ENCODE measurements at regions not wholly inside any gene's neighbourhood (a gene's known extent, or its start where the extent isn't known, plus 50 kb on each side); places are given as distances from the start of the nearest gene placed in this dataset.

DNA sequence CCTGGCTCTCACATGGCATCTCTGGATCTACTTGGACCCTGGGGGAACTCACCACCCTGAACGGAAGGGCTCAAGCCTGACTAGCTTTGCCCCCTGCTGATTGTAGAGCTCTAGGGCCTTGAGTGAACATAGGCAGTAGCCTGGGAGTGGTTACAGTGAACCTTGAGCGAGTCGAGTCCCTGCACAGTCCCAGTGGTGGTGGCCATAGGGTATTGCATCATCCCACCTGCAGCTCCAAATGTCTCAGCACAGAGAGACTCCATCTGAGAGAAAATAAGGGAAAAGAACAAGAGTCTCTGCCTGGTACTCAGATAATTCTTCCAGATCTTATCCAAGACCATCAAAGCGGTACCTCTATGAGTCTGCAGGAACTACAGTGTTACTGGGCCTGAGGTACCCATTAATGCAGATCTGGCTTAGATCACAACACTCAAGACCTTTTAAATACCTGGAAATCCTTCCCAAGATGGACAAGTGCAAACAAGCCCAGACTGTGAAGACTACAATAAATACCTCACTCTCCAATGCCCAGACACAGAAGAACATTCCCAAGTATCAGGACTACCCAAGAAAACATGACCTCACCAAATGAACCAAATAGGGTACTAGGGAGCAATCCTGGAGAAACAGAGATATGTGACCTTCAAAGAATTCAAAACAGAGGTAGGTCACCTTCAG lies 167.5 kb upstream of the TET2 start:
- DNase-seq = no peak
- Histone ChIP-seq H3K36me3 (no peaks in the 10 kb centered on the region), H3K4me1 (no peaks in the 10 kb centered on the region), H3K27me3 (replicated peaks in 1 of 7) (no peaks in the 10 kb centered on the region), H3K27ac (no peak overlapping the region), H3K9me3 (peaks cover 0 to 20% (median 9%) of the 10 kb centered on the region in 8 donors), H3K4me3 (no peak overlapping the region)
- intact Hi-C loops (cut with DNase I; ENCODE audit: low total_unique reads) = no loop called here
- WGBS, 5 donors = 85 to 96% (median 92%) methylated on average over 3 to 4 of the region's 4 CpGs
- TF ChIP-seq POLR2A (IDR thresholded peaks at IDR 0.05) = no peak
- TF ChIP-seq POLR2AphosphoS5 (IDR thresholded peaks at IDR 0.05) = no peak
- TF ChIP-seq, protein P1, sequence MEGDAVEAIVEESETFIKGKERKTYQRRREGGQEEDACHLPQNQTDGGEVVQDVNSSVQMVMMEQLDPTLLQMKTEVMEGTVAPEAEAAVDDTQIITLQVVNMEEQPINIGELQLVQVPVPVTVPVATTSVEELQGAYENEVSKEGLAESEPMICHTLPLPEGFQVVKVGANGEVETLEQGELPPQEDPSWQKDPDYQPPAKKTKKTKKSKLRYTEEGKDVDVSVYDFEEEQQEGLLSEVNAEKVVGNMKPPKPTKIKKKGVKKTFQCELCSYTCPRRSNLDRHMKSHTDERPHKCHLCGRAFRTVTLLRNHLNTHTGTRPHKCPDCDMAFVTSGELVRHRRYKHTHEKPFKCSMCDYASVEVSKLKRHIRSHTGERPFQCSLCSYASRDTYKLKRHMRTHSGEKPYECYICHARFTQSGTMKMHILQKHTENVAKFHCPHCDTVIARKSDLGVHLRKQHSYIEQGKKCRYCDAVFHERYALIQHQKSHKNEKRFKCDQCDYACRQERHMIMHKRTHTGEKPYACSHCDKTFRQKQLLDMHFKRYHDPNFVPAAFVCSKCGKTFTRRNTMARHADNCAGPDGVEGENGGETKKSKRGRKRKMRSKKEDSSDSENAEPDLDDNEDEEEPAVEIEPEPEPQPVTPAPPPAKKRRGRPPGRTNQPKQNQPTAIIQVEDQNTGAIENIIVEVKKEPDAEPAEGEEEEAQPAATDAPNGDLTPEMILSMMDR (IDR thresholded peaks at IDR 0.05 in 8 of 11, conservative IDR thresholded peaks at IDR 0.05 in 3 of 11) = no peak

DNA sequence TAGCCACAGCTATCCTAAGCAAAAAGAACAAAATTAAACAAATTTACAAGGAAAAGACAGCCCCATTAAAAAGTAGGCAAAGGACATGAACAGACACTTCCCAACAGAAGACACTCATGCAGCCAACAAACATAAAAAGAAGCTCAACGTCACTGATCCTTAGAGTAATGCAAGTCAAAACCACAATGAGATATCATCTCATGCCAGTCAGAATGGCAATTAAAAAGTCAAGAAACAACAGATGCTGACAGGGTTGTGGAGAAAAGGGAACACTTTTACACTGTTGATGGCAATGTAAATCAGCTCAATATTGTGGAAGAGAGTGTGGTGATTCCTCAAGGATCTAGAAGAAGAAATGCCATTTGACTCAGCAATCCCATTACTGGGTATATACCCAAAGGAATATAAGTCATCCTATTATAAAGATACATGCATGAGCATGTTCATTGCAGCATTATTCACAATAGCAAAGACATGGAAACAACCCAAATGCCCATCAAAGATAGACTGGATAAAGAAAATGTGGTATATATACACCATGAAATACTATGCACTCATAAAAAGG lies 163.0 kb upstream of the TET2 start:
- no peaks in the 10 kb centered on the region for H3K4me1 ChIP-seq
- DNase-seq = no peak

DNA sequence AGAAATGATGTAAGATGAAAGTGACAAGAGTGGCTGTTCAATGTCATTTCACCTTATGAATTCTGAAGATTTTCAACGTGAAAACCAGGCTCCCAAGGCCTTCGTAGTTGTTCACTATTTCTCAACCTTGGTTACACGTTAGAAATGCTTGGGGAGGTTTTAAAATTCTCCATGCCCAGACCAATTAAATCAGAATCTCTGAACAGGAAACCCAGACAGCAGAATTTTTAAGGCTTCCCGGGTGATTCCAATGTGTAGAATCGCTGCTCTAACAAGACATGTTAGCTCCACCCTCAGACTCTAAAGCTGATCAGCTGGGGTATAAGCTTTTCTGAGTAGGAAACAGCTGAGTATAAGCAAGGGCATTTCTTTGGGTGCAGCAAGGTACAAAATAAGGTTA lies 160.4 kb upstream of the TET2 start:
- H3K27ac ChIP-seq = no peak overlapping the region
- DNase-seq = no peak
- H3K27me3 ChIP-seq (replicated peaks in 1 of 7) = no peaks in the 10 kb centered on the region
- H3K9me3 ChIP-seq = no peaks in the 10 kb centered on the region
- intact Hi-C loops (cut with DNase I; ENCODE audit: low total_unique reads) = no loop called here
- no peaks in the 10 kb centered on the region for H3K36me3 ChIP-seq
- WGBS, 5 donors = 79 to 88% (median 80%) methylated on average over 5 of the region's 5 CpGs
- H3K4me1 ChIP-seq = no peaks in the 10 kb centered on the region
- TF ChIP-seq, protein P1 (IDR thresholded peaks at IDR 0.05 in 8 of 11, conservative IDR thresholded peaks at IDR 0.05 in 3 of 11) = no peak
- TF ChIP-seq POLR2AphosphoS5 (IDR thresholded peaks at IDR 0.05) = no peak
- no peak for TF ChIP-seq POLR2A (IDR thresholded peaks at IDR 0.05)
- no peak overlapping the region for H3K4me3 ChIP-seq

More for the DNA sequence above, 163.0 kb upstream of the TET2 start:
- H3K36me3 ChIP-seq = no peaks in the 10 kb centered on the region
- no peak overlapping the region for H3K27ac ChIP-seq
- H3K9me3 ChIP-seq = peaks cover 0 to 18% (median 9%) of the 10 kb centered on the region in 8 donors
- no peaks in the 10 kb centered on the region for H3K27me3 ChIP-seq (replicated peaks in 1 of 7)
- intact Hi-C loops (cut with DNase I; ENCODE audit: low total_unique reads) = no loop called here
- TF ChIP-seq, protein P1 (IDR thresholded peaks at IDR 0.05 in 8 of 11, conservative IDR thresholded peaks at IDR 0.05 in 3 of 11) = no peak
- TF ChIP-seq POLR2AphosphoS5 (IDR thresholded peaks at IDR 0.05) (no peak), POLR2A (IDR thresholded peaks at IDR 0.05) (no peak)
- 4 to 34% (median 16%) methylated on average over 1 of the region's 1 CpG for WGBS, 5 donors
- H3K4me3 ChIP-seq = no peak overlapping the region

DNA sequence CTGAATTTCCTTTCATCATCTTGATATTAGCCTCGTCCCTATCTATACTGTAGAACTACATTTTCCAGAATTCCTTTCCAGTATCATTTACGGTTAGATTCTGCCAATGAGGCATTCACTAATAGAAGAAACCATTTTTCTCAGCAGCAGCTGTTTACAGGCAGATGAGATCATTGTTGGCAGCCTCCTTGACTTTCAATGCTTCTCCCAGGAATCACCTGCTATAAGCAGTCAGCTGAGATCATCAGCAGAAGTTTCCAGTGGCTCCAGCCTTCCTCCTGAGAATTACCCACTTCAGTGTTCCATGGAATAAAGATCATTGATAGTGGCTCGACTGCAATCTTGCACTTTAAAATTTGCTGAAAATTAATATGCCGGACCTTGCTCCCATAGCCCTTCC lies 157.3 kb upstream of the TET2 start:
- no peaks in the 10 kb centered on the region for H3K4me1 ChIP-seq
- H3K36me3 ChIP-seq = no peaks in the 10 kb centered on the region
- no peak overlapping the region for H3K27ac ChIP-seq
- 74 to 89% (median 85%) methylated on average over 4 of the region's 4 CpGs for WGBS, 5 donors
- intact Hi-C loops (cut with DNase I; ENCODE audit: low total_unique reads) = no loop called here
- H3K4me3 ChIP-seq = no peak overlapping the region
- TF ChIP-seq POLR2AphosphoS5 (IDR thresholded peaks at IDR 0.05) (no peak), POLR2A (IDR thresholded peaks at IDR 0.05) (no peak)
- TF ChIP-seq, protein P1 (IDR thresholded peaks at IDR 0.05 in 8 of 11, conservative IDR thresholded peaks at IDR 0.05 in 3 of 11) = no peak
- H3K27me3 ChIP-seq (replicated peaks in 1 of 7) = no peaks in the 10 kb centered on the region
- no peak for DNase-seq
- H3K9me3 ChIP-seq = peaks cover 0 to 16% (median 5%) of the 10 kb centered on the region in 8 donors
